Fibroblast of peridontal ligament (primary cell): ENCODE measurements at regions not wholly inside any gene's neighbourhood (a gene's known extent, or its start where the extent isn't known, plus 50 kb on each side); places are given as distances from the start of the nearest gene placed in this dataset.
"Not testable (repeated sequence)": the region's sequence is repeated elsewhere in the genome, so short reads cannot be mapped to it uniquely, and the experiment has no call there.

Source experiments
- DNase-seq: peaks from one replicate; pipeline ENCODE4 v3.0.0-alpha.2; 2010; ENCODE audit errors: extremely low read depth

DNA sequence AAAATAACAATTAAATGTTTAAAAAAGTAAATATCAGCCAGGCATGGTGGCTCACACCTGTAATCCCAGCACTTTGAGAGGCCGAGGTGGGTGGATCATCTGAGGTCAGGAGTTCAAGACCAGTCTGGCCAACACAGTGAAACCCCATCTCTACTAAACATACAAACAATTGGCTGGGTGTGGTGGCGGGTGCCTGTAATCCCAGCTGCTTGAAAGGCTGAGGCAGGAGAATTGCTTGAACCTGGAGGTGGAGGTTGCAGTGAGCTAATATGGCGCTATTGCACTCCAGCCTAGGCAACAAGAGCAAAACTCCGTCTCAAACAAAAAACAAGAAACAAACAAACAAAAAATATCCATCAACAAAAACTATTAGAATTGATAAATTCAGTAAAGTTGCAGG lies 77.5 kb downstream of the SNX5 start:
- not testable (repeated sequence) for DNase-seq

DNA sequence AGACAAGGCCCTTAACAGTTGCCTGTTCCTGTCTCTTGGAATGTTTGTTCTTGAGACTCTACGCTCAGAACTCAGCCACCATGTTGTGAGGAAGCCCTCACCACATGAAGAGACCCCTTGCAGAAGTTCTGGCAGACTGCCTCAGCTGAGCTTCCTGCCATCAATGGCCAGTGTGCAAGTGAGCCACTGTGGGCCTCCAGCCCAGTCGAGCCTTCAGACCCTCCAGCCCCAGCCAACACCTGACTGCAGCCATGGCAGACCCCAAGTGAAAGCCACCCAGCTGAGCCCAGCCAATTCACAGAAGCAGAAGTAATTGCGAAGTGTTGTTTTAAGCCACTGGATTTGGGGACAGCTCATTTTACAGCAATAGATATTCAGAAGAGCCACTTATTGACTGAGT lies 78.3 kb downstream of the SNX5 start:
- DNase-seq, result no peak

DNA sequence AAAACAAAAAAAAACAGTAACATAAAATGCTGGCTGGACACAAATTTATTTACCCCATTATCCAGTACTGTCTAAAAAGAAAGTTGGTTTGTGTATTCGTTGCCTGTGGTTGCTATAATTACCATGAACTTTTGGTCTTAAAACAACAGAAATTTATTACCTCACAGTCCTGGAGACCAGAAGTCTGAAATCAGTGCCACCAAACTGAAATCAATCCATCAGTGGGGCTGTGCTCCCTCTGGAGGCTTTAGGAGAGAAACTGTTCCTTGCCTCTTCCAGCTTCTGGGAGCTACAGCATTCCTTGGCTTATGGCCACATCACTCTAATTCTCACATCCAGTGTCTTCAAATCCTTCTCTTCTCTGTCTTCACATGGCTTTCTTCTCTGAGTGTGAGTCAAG lies 79.4 kb downstream of the SNX5 start:
- DNase-seq, result peak; percentile 71

DNA sequence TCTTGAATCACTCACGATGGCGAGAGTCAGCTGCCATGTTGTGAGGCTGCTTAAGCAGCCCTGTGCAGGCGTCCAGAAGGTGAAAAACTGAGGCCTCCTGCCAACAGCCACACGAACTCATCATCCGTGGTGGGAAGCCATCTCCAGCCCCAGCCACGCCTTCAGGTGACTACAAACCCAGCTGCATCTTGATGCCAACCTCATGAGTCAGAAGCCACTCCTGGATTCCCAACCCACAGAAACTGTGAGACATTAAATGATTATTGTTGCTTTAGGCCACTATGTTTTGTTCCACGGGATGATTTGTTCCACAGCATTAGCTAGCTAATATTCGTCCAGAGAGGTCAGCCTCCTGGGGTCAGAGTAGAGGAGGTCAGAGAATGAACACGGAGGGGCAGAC lies 80.5 kb downstream of the SNX5 start:
- no peak for DNase-seq

DNA sequence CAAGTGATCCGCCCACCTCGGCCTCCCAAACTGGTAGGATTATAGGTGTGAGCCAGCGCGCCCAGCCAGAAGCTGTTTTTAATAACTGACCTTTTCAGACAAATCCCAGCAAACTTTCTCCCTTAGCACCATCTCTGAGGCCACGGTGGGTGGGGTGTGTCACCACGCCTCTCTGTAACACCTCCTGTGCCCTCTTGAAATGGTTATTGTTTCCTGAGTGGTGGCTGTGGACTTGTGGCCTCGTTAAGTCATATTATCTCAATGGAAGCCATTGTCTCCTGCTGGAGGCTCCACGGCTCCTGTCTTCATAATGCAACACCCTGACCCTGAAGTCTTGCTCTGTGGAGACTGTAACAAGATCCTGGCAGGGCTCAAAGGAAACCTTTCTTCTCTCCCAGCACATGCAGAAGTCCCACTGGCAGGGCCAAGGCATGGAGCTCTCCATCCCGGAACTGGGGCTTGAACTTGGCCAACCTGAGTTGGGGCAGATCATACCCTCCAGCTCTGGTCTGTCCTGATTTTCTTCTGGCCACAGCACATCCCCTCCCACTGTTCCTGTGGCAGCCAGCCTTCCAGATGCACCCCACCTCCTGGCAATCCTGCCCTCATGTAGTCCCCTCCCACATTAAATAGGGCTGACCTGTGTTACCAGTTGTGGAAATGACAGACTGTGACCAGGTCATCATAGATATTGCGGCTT lies 81.1 kb downstream of the SNX5 start:
- DNase-seq, result no peak

GRCh38 chr20:17885544-17885943 lies 83.0 kb downstream of the SNX5 start:
- no peak for DNase-seq

GRCh38 chr20:17885076-17885475 lies 83.5 kb downstream of the SNX5 start:
- no peak for DNase-seq

GRCh38 chr20:17884307-17885003 lies 84.1 kb downstream of the SNX5 start:
- DNase-seq, result no peak

- no peak for DNase-seq
Observed at GRCh38 chr20:17883592-17884306, 84.8 kb downstream of the SNX5 start.

- no peak for DNase-seq
Observed at GRCh38 chr20:17882834-17883591, 85.6 kb downstream of the SNX5 start.

DNA sequence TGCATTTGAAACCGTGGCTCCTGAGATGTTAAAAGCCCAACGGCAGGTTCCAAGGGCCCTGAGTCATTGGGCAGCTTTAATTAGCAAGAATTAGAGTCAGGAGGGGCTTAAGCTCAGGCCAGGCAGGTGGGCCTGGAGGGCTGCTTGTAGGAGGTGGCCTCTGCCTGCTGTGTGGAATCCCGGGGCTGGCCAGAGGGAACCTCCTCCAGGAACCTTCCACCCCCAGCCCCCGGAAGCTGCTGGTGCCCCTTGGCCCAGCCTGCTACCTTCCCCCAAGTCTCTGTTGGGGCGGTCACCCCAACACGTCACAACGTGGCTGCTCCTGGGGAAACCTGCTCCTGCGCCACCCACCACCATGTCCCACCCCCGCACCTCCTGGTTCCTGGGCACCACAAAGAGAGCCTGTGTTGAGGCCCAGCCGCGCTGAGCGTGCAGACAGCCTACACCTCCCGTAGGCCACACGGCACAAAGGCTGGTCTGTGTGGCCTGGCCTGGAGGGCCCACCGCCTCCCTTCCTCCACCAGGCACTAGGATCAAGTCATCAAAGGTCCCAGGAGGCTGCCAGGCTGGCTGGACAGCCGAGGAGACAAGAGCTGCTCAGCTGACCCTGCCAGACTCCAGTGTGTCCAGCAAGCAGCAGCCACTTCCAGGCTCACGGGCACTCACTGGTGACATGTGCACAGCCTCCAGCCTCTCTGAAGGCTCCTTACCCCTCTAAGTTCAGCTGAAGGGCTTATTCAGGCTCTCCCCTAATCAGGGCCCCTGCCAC lies 86.3 kb downstream of the SNX5 start:
- DNase-seq, result no peak

- DNase-seq, result no peak
Observed at GRCh38 chr20:17881741-17882064, 86.9 kb downstream of the SNX5 start.

DNA sequence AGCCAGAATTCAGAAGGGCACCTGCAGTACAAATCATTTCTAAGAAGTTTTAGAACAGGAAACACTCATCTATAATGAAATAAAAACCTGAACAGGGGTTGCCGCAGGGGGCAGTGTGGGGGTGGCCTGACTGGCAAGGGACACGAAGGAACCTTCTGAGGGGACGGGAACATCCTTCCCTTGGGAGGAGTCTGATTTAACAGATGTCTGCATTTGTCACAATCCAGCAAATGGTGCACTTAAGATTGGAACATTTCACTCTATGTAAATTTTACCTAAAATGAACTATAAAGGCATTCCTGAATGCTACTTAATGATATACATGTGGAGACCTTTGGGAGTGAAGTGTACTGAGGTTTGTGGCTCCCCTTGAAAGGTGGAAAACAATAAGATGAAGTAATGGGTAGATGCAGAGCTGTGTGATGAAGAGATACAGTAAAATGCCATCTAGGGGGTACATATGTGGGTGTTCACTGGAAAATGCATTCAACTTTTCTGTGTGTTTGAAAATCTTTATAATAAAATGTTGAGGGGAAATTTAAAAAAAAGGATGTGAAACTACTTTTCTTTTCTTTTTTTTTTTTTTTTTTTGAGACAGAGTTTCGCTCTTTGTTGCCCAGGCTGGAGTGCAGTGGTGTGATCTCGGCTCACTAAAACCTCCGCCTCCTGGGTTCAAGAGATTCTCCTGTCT lies 89.5 kb downstream of the SNX5 start:
- DNase-seq, result no peak

DNA sequence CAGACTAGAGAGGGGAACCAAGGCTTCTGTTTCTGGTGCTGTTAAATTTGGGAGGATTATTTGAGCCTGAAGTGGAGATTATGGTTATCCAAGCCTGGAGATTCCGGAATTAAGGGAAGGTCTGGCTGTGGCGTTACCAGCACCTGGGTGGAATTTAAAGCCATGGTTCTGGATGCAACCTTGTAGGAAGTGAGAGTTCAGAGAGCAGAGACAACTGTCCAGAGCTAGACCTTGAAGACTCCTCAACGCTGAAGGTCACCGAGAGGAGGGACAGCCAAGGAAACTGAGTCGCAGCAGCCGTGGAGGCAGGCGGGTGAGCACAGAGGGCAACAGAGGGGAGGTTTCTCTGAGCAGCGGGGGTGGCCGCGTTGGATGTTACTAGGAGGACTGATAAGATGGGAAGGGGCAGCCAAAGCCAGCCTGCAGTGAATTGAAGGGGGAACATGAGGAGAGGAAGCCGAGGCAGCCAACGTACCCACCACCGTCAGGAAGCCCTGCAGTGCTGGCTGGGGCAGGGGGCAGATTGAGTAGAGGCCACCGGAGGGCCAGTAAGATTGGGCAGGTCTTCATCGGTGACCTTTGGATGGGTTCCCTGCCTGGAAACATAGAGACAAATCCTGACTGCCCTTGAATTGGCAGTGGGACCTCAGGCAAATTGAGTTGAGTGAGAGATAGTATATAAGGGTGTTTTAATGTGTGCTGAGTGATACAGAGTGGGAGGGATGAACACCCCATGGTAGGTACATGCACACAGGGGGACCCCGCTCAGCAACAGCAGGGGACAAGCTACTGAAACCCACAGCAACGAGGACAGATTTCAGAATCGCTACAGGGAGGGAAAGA lies 90.3 kb downstream of the SNX5 start:
- no peak for DNase-seq

DNA sequence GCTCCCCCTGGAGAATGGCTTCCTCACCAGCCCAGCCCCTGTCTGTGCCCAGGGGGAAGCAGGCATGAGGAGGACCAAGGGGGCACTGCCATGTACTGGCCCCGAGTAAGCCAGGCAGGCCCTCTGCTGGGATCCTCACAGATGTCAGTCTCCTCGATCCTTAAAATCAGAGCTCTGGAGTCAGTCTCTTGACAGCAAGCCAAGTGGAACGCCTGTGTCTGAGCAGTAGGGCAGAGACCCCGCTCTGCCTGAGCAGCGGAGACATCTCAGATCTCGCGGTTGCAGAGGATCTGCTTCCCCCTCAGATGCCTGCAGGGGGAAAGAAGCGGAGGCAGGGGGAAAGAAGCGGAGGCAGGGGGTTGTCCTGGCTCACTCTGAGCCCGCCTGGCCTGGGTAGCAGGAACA lies 92.6 kb downstream of the SNX5 start:
- peak; percentile 39 for DNase-seq

DNA sequence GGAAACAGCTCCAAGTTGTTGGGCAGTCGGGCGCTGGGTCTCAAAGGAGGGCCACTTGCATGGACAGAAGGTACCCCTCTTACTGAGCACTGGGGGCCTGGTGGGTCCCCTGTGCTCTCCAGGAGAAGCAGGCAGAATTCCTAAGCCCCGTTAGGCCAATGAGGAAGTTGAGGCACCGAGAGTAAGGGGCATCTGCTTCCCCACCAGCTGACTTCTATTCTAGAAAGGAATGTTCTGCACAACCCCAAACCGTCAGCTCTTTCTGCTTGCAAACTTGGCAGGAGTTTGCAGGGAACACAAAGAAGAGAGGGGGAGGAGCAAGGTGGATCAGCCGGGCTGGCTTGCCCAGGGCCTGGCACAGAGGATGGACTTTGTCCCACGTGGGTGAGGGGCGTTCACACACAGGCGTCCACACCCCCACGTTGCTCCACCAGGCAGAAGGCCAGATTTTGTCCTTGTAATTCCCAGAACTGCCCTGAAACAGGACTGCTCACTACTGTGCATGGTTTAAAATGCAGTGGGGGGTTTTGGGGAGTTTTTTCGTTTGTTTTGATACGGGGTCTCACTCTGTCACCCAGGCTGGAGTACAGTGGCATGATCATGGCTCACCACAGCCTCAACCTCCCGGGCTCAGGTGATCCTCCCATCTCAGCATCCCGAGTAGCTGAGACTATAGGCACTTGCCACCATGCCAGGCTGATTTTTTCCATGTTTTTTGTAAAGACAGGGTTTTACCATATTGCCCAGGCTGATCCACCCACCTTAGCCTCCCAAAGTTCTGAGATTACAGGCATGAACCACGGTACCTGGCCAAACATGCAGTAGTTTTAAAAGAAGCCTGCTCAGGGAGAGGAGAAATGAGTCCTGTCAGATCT lies 93.3 kb downstream of the SNX5 start:
- DNase-seq, result peak; percentile 86

DNA sequence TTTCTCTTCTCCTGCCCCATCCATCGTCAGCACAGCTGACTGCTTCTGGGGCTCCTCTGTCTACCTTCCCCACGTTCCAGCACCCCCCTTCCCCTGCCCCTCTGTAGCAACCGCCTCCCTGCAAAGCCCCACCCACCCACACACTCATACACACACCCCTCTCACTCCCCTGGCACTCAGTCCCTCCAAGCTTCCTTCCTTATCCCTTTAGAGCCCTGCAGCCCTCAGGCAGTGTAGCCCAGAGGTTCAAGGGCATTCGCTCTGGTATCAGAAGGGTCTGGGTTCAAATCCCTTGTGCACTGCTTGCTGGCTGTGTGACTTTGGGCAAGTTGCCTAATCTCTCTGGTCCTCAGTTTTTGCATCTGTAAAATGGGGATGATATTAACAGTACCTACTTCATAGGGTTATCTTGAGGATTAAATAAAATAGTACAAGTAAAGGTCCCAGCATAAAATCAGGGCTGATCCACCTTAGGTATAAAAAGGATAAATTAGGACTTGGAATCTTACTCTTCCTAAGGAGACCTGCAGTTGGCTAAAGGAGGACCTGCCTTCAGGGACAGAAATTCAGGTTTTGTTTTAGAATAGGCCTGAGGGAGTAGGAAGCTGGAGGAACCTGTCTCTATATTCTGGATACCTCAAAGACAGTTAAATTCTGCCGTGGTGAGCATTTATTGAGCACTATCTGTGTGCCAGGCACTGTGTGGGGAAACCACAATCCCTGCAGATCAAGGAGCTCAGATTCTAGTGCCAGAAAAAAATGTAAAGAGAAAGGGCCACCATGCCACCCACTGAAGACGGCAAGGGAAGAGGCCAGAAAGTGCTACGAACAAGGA lies 94.1 kb downstream of the SNX5 start:
- DNase-seq, result no peak
